ENCODE measurements at regions not wholly inside any gene's neighbourhood (a gene's known extent, or its start where the extent isn't known, plus 50 kb on each side); places are given as distances from the start of the nearest gene placed in this dataset.
A peak's percentile ranks its signal among the peaks of the same experiment; 100 is the strongest.
"Not testable (repeated sequence)": the region's sequence is repeated elsewhere in the genome, so short reads cannot be mapped to it uniquely, and the experiment has no call there.

DNA sequence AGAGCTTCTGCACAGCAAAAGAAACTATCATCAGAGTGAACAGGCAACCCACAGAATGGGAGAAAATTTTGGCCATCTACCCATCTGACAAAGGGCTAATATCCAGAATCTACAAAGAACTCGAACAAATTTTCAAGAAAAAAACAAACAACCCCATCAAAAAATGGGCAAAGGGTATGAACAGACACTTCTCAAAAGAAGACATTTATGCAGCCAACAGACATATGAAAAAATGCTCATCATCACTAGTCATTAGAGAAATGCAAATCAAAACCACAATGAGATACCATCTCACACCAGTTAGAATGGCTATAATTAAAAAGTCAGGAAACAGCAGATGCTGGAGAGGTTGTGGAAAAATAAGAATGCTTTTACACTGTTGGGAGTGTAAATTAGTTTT, 340.6 kb downstream of the TFAP2B start:
- not testable (repeated sequence) for DNase-seq

GRCh38 chr6:51161752-51162151, 343.1 kb downstream of the TFAP2B start:
- no peak for DNase-seq

GRCh38 chr6:51163843-51164529, 345.3 kb downstream of the TFAP2B start:
- no peak for DNase-seq

DNA sequence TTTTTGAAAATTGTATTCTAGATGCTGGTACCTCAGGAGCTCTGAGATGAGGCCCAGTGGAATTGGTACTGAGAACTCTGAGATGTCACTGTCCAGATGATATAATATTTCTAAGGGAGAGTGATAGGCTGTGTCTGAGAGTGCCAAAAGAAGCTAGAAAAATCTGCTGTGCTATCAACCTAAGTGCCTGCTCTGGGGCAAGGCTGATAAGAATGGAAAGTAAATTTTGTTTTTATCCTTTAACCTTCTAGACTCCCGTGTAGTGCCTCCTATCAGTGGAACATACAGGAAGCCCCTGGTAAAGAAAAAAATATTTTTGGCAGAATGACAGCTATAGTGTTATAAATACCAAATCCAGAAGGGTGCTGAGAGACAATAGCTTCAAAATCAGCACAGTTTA, 348.2 kb downstream of the TFAP2B start:
- no peak for DNase-seq

DNA sequence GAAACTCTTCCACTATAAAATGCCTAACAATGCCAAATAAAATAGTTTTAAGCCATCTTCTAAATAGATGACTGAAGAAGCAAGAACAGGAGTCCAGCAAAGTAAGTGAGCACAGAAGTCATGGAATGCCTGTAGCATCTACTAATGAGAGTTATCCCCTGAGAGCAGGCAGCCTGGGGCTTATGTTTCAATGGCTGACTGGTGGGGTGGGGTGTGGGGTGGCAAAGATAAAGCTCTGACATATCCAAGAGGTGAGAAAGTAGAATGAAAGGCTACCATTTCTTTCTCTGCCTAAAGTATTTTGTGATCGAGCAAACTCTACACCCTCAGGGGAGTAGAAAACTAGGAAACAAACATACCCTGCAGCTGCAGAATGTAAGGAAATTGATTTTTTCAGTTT, 348.8 kb downstream of the TFAP2B start:
- no peak for DNase-seq

DNA sequence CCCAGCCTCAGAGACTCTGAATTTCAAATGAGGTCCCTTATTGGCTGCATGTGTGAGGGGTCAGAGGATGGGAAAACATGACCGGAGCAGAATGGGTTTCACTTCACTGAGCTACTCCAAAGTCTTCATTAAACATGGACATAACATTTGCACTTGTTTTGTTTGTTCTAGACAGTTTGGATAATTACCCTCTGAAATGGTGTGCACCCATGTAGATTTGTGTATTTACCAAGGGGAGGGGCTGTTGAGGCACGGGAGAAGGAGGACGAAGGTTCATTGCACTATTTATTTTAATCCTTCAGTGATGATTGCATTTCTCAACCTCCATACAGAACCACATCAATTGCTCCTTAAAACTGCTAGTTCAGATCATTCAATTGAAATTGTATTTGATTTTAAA, 364.2 kb downstream of the TFAP2B start:
- peak; percentile 40 for DNase-seq

DNA sequence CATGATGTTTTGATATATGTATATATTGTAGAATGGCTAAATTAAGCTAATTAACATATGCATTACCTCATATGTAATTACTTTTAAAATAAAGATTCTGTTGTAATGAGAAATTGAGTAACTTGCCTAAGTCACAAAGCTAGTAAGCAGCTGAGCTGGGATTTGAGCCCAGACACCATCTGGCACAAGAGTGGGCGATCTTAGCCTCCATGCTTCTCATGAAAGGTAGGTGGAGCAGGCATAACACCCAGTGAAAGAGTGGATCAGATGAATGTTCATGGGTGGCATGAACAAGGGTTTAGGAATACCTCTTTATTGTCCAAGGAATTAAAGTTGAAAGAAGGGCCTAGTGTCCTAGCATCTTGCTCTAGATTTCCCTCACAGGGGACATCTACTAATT, 365.4 kb downstream of the TFAP2B start:
- DNase-seq: no peak

DNA sequence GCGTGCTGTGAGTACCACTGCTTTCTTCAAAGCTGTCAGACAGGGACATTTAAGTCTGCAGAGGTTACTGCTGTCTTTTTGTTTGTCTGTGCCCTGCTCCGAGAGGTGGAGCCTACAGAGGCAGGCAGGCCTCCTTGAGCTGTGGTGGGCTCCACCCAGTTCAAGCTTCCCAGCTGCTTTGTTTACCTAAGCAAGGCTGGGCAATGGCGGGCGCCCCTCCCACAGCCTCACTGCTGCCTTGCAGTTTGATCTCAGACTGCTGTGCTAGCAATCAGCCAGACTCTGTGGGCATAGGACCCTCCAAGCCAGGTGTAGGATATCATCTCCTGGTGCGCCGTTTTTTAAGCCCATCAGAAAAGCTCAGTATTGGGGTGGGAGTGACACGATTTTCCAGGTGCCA, 374.5 kb downstream of the TFAP2B start:
- DNase-seq: not testable (repeated sequence)

DNA sequence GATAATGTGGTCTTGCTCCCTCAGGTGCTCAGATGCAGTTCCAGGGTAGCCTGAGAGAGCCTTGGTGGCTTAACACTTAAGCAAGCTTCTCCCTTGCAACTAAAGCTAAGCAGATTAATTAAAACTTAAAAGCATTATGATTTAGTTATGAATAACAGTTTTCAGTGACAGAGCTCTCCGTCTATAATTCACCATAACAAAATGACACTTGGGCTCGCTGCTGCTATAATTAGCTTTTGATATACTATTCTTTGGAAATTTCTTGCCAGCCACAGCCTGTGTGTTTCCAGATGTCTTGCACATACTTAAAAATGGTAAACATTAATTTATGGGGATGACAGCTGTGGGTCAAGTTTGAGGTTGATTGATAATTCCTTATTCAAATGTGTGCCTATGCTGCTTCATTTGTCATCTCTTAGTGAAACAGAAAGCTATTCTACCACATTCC, 380.5 kb downstream of the TFAP2B start:
- no peak for DNase-seq

DNA sequence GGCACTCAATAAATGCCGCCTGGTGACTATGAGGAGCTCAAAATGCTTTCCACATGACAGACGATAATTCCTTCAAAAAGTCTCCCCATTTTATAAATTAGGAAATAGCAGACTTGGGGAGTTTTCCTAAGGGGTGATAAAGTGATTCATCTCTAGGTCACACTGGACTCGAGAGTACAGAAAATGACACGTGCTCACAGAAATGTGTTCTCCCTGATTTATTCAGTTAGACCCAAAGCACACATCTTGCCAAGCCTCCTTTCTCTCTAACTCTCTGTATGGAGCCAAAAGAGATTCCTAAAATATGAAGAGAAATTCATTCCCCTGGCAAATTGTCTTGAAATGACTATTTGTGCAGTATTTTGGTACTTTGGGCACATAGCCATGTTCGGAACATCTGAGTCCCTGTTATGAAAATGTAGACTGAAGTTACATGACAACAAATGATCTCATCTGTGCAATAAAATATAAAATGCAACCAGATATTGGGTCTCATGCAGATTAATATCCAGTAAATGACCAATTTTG, 381.1 kb downstream of the TFAP2B start:
- no peak for DNase-seq

GRCh38 chr6:51200676-51201075, 382.0 kb downstream of the TFAP2B start:
- no peak for DNase-seq

GRCh38 chr6:51202653-51203052, 384.0 kb downstream of the TFAP2B start:
- DNase-seq: not testable (repeated sequence)

DNA sequence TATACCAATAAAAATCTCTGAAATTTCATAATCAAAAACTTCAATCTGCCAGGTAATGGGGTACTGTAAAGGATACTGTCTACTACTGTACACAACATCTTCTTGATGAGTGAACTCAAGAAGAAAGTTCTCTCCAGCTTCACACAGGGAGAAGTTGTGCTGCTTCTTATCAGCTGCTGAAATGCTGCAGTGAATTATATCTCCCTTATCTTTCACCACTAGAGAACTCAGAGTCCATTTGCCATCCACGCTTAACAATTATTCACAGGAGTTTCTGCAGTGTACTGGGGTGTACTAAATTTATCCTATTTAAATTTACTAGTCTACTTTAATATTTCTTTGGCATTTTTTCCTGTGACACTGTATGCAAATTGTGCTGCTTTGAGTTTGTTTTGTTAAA, 384.8 kb downstream of the TFAP2B start:
- no peak for DNase-seq

- not testable (repeated sequence) for DNase-seq
Observed at GRCh38 chr6:51206686-51207085, 388.0 kb downstream of the TFAP2B start.

DNA sequence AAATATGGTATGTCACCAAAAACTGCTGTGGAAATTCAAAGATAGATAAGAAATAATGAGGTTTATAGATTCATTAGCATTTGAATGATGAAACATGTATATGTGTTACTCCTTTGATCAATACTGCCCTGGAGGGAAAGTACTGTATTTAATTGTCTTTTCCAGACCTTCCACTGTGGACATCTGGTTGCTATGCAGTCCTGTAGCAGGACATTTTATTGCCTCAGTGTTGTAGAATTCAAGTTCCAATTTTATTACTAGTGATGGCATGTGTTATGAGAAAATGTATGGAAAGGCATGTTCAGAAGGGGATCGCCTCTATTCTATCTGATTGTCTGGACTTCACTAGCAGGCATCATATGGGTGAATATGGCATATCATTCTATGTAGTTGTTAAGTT, 391.0 kb downstream of the TFAP2B start:
- DNase-seq: no peak

GRCh38 chr6:51213811-51214210, 395.1 kb downstream of the TFAP2B start:
- DNase-seq: no peak

DNA sequence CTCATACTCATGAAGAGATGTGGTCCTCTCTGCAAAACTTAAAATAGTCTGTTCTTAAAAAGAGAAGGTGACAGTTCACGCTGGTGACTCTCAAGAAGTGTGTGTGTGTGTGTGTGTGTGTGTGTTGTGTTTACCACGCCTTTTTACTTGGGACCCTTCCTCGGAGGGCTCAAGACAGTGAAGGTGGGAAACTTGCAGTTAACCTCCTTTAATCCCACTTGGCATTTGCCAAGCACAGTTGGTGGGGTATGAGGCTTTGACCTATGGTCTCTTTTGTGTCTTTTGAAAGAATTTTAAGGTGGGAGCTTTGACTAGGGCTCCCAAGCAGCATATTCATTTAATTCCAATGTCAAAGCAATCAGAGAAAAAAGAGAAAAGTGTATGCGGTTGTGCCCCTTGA, 395.8 kb downstream of the TFAP2B start:
- DNase-seq: no peak

DNA sequence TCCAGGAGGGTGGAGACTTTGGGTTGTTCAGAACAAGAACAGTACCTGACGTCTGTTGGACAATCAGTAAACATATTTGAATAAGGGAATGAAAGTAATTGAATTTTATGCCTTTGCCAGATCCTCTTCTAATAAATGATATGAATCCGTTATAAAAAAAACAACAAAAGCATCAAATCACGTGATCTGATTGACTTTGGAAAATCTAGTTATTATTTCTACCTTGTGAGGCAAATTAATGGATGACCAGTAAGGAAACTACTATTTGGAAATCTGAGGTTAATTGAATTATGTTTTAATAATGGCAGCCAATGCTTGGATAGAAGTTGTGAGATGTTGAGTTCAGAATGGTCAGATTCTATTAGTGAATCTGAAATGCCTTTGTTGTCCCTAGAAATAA, 399.5 kb downstream of the TFAP2B start:
- no peak for DNase-seq

- DNase-seq: not testable (repeated sequence)
Observed at GRCh38 chr6:51224580-51225240, 406.0 kb downstream of the TFAP2B start.

DNA sequence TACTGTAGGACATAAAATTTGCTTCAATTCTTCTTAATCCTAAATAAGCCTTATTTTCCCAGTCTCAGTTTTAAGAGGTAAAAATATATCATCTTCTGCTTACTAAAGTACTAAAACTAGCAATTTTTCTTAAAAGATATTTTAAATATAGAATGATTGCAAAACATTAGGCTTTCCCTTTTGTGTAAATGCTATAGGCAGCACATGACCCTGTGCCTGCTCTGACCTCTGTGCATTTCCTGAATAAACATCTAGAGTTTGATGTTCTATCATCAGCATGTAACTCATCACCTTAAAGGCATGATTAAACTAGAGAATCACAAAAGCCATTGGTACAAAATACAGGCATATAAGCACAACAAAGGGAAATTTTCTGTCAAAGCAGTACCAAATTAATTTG, 422.7 kb downstream of the TFAP2B start:
- no peak for DNase-seq

DNA sequence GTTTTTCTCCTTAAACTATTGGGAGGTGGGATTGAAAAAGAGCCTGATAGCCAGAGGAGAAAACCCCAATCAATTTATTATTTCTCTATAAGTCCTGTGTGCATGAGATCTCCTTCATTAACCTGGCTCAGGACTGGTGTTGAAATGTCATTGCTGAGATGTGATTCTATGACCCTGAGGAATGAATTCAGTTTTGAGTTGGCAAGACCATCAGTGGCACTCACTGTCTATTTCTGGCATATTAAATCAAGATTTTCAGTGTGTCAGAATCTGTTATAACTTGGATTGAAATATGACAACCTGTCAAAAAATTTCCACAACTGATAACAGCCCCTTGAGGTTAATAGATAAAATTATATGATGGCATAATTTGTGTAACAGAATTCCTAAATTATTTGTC, 431.1 kb downstream of the TFAP2B start:
- DNase-seq: no peak

DNA sequence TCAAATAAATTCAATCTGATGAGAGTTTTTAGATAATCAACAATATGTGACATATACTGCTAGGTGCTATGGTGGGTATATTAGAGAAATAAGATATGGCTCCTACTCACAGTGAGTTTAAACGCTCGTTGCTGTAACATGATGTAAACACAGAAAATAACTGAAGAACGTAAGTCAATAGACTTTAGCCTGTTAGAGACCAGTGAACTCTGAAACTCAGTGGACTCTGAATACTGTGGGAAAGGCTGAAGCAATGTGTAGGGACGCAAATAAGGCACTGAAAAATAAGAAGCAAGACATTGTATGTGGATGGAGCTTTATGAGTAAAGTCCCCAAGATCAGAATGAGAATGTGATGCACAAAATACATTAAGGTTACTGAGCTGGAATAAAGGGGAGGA, 431.6 kb downstream of the TFAP2B start:
- no peak for DNase-seq

DNA sequence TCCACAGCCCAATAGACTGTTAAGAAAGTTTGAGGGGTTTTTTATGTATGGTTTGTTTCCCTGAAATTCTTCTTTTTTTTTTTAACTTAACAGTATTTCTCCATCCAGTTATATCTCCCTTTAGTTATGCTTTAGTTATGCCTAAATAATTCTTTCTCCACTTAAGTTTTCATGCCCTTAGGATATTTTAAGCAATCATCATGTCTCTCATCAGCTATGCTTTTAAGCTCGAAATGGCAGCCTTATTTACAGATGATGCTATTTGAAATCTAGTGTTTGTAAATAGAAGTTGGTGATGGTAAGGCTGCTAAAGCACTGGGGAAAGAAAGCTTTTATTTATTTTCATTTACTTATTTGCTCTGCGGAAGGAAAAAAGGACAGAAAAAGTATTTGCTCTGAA, 439.3 kb downstream of the TFAP2B start:
- no peak for DNase-seq

DNA sequence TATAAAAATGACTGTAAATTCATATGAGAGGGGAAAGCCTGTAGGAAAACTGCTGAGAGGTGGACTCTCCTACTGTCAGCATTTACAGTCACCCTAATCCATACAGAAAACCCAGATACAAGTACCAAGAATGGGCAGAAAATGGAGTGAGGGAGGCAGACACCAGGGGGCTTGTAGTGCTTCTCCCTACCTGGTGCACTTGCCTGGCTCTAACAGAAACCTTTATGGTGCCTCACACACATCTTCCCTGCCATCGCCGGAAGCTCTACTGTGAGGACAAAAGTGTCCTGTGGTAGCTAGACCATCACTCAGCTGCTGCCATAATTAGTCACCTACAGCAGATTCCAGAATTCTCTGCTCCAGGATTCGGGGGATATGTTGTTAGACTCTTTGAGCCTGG, 441.3 kb downstream of the TFAP2B start:
- DNase-seq: no peak

DNA sequence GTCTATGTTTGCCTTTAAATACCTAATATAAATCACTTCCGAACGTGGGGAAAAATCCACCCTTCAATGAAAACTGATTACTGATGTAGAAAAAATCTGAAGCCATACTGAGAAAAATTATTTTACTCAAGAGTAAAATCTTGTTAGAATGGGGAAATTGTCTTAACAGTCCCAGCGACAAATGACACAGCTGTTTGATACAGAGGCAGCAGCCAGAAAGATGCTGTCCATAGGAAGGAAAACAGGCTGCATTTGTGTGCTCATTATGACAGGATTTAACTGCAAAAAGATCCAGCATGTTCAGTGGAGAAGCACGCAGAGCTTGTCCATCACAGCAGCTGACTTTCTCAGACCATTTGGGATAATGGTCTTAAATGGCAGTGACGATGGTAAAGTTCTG, 443.0 kb downstream of the TFAP2B start:
- no peak for DNase-seq

All from COR-L47 (cell line).